ENCODE measurements at regions not wholly inside any gene's neighbourhood (a gene's known extent, or its start where the extent isn't known, plus 50 kb on each side); places are given as distances from the start of the nearest gene placed in this dataset.

DNA sequence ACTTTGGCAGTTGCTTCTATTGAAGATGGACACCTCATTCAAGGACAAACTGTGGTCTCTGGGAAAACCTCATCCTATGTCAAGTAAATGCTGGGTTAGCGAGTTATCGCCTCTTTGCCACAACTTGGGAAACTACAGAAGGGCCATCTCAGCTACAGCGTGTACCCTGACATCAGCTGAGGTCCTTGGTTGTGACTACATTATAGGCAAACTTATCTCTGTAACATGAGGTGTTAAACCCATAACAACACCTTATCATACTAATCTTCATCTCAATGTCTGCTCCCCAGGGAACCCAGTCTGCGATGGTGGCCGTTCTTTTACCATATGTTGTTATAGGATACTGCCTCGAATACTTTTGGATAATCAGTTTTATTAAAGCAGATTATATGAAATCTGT lies 1862.7 kb downstream of the STIM2 start:
- H3K27ac ChIP-seq (ENCODE audit: low read depth, low read length): no peak overlapping the region
- H3K36me3 ChIP-seq (ENCODE audit: insufficient read depth, low read length): no peaks in the 10 kb centered on the region
- H3K4me3 ChIP-seq (ENCODE audit: insufficient read depth, low read length): no peak overlapping the region
- H3K9me3 ChIP-seq (ENCODE audit: low read depth, low read length): peaks cover 4% of the 10 kb centered on the region
- no peak overlapping the region for H2AFZ ChIP-seq (ENCODE audit: low read length)
- TF ChIP-seq, protein P1, sequence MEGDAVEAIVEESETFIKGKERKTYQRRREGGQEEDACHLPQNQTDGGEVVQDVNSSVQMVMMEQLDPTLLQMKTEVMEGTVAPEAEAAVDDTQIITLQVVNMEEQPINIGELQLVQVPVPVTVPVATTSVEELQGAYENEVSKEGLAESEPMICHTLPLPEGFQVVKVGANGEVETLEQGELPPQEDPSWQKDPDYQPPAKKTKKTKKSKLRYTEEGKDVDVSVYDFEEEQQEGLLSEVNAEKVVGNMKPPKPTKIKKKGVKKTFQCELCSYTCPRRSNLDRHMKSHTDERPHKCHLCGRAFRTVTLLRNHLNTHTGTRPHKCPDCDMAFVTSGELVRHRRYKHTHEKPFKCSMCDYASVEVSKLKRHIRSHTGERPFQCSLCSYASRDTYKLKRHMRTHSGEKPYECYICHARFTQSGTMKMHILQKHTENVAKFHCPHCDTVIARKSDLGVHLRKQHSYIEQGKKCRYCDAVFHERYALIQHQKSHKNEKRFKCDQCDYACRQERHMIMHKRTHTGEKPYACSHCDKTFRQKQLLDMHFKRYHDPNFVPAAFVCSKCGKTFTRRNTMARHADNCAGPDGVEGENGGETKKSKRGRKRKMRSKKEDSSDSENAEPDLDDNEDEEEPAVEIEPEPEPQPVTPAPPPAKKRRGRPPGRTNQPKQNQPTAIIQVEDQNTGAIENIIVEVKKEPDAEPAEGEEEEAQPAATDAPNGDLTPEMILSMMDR (IDR thresholded peaks at IDR 0.05; ENCODE audit: extremely low read depth, low read depth, low read length): no peak
- DNase-seq (ENCODE audit: insufficient read length, low spot score, missing footprints): no peak
- H3K27me3 ChIP-seq (ENCODE audit: insufficient read depth, low read length): no peaks in the 10 kb centered on the region
- no peaks in the 10 kb centered on the region for H4K20me1 ChIP-seq (ENCODE audit: insufficient read depth, low read length)
- H3K79me2 ChIP-seq (ENCODE audit: insufficient read depth, low read length): no peaks in the 10 kb centered on the region
- no peak overlapping the region for H3K4me2 ChIP-seq (ENCODE audit: insufficient read depth, low read length)
- no peaks in the 10 kb centered on the region for H3K4me1 ChIP-seq (ENCODE audit: insufficient read depth, low read length)

- TF ChIP-seq, protein P1 (IDR thresholded peaks at IDR 0.05; ENCODE audit: extremely low read depth, low read depth, low read length): no peak
- no peaks in the 10 kb centered on the region for H4K20me1 ChIP-seq (ENCODE audit: insufficient read depth, low read length)
- H3K27ac ChIP-seq (ENCODE audit: low read depth, low read length): no peak overlapping the region
- no peaks in the 10 kb centered on the region for H3K36me3 ChIP-seq (ENCODE audit: insufficient read depth, low read length)
- no peaks in the 10 kb centered on the region for H3K27me3 ChIP-seq (ENCODE audit: insufficient read depth, low read length)
- H3K9me3 ChIP-seq (ENCODE audit: low read depth, low read length): peaks cover 4% of the 10 kb centered on the region
- H3K4me1 ChIP-seq (ENCODE audit: insufficient read depth, low read length): no peaks in the 10 kb centered on the region
- no peak overlapping the region for H3K4me3 ChIP-seq (ENCODE audit: insufficient read depth, low read length)
- no peaks in the 10 kb centered on the region for H3K79me2 ChIP-seq (ENCODE audit: insufficient read depth, low read length)
- H2AFZ ChIP-seq (ENCODE audit: low read length): no peak overlapping the region
- no peak for DNase-seq (ENCODE audit: insufficient read length, low spot score, missing footprints)
- no peak overlapping the region for H3K4me2 ChIP-seq (ENCODE audit: insufficient read depth, low read length)
These were observed 1863.6 kb downstream of the STIM2 start for GRCh38 chr4:28724239-28724638.

DNA sequence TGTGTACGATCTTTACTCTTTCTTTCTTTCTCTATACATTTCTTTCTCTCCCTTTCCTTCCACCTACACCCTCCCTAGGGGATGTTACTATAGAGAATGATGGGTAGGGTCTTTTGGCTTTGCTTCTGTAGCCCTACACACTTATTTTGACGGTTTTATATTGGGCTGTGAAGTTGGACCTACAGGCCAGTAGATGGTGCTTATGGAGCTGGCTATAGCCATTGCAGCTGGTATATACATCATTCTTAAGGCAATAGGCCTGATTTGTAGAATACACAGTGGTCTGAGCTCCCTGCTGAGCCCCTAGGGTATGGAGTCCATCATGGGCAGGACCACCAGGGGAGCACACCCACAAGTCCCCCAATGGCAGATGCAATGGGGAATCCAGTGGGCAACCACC lies 1869.7 kb downstream of the STIM2 start:
- Histone ChIP-seq H3K9me3 (ENCODE audit: low read depth, low read length) (peaks cover 4% of the 10 kb centered on the region), H3K4me2 (ENCODE audit: insufficient read depth, low read length) (no peak overlapping the region), H3K27ac (ENCODE audit: low read depth, low read length) (no peak overlapping the region), H2AFZ (ENCODE audit: low read length) (no peak overlapping the region), H4K20me1 (ENCODE audit: insufficient read depth, low read length) (no peaks in the 10 kb centered on the region), H3K79me2 (ENCODE audit: insufficient read depth, low read length) (no peaks in the 10 kb centered on the region), H3K4me1 (ENCODE audit: insufficient read depth, low read length) (no peaks in the 10 kb centered on the region), H3K36me3 (ENCODE audit: insufficient read depth, low read length) (no peaks in the 10 kb centered on the region), H3K27me3 (ENCODE audit: insufficient read depth, low read length) (no peaks in the 10 kb centered on the region), H3K4me3 (ENCODE audit: insufficient read depth, low read length) (no peak overlapping the region)
- TF ChIP-seq, protein P1 (IDR thresholded peaks at IDR 0.05; ENCODE audit: extremely low read depth, low read depth, low read length): no peak
- DNase-seq (ENCODE audit: insufficient read length, low spot score, missing footprints): no peak

DNA sequence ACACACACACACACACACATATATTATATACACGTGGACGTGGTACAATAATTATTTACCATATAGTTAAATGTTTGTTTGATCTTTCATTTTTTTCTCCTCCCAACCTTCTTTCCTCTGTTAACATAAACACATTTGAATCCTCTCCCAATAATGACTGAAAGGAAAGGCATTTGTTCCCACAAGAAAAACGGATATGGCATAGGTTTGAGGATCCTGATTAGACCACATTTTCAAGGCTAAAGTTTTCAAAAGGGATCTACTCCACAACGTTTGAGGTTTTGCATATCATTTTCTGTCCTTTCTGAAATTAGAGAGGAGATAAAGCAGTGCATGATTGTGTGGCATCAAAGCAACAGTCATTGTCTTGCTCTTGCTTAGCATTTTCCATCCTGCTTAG lies 1883.4 kb downstream of the STIM2 start:
- no peaks in the 10 kb centered on the region for H3K79me2 ChIP-seq (ENCODE audit: insufficient read depth, low read length)
- TF ChIP-seq, protein P1 (IDR thresholded peaks at IDR 0.05; ENCODE audit: extremely low read depth, low read depth, low read length): no peak
- no peaks in the 10 kb centered on the region for H3K36me3 ChIP-seq (ENCODE audit: insufficient read depth, low read length)
- no peak overlapping the region for H3K4me3 ChIP-seq (ENCODE audit: insufficient read depth, low read length)
- no peaks in the 10 kb centered on the region for H4K20me1 ChIP-seq (ENCODE audit: insufficient read depth, low read length)
- DNase-seq (ENCODE audit: insufficient read length, low spot score, missing footprints): no peak
- no peaks in the 10 kb centered on the region for H3K27me3 ChIP-seq (ENCODE audit: insufficient read depth, low read length)
- no peak overlapping the region for H3K4me2 ChIP-seq (ENCODE audit: insufficient read depth, low read length)
- no peaks in the 10 kb centered on the region for H3K4me1 ChIP-seq (ENCODE audit: insufficient read depth, low read length)
- H3K27ac ChIP-seq (ENCODE audit: low read depth, low read length): no peak overlapping the region
- no peaks in the 10 kb centered on the region for H3K9me3 ChIP-seq (ENCODE audit: low read depth, low read length)
- no peak overlapping the region for H2AFZ ChIP-seq (ENCODE audit: low read length)
